ENCODE measurements at regions not wholly inside any gene's neighbourhood (a gene's known extent, or its start where the extent isn't known, plus 50 kb on each side); places are given as distances from the start of the nearest gene placed in this dataset.

DNA sequence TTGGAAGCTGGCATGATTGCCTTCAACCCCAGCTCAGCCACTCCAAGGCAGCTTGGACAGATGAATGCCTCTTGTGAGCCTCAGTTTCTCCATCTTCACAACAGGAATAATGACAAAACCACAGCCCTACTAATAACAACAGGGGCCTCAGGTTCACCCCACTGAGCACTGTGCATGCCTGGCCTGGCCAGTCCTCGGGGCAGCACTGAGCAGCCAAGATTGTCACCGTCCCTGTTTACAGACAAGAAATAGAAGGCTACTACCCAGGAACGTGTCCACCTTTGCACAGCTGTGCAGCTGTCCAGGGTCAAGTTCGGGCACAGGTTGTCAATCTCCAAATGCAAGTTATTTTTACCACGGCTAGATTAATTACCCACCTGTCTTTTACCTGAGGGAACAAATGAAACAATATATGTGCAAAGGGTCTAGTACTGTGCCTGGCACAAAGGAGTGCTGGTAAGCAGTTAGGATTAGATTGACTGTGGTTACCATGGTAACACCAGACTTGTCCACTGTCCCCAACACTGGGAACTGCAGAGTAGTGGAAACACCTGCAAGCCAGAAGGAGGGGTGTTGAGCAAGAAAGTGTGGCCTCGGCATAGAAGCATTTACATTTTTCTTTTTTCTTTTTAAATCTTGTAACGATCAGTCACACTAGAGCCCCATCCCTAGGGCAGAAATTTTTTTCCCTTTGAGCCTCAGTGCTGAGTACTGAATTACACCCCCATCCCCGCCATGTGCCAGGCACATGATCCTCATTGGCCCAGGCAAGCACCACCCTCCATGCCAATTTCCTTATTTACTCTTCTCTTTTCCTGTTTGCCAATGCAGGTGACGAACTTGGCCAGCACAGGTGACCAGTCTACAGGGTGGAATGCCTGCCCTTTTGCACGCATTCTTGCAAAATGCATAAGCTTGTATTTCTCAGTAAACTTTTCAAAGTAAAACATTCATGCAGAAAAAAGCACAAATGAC is 66.3 kb upstream of the SLC6A6 start:
- no peak for DNase-seq (ENCODE audit: low read depth in 4 of 4, low spot score in 1 of 4)

DNA sequence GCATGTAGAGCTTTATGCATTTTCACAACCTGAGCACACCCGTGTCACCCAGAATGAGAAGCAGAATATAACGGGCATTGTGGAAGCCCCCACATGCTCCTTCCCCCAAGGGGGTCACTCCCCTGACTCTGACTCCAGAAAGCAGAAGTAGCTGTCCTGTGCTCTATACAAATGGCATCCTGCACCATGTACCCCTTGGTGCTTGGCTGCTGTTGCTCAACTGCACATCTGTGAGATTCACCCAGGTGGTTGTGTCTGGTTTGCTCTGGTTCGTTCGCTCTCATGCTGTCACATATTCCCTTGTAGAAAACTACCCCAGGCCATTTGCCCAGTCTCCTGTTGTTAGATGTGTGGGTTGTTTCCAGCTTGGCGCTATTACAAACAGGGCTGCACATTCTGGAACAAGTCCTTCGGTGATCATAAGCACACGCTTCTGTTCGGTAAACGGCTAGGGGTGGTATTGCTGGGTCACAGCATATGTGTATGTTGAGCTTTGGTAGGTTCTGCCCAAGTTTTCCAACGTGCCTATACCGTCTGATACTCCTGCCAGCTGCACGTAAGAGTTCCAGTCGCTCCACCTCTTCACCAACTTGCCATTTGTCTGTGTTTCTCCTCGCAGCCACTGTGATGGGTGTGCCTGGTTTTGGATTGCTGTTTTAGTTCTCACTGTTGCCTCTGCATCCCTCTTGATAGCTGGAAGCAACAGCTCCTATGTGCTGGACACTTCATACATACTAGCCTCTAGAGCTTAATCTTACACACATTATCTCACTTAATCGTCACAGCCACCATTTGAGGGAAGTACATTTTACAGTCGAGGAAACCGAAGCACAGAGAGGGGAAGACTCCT is 65.4 kb upstream of the SLC6A6 start:
- no peak for DNase-seq (ENCODE audit: low read depth in 4 of 4, low spot score in 1 of 4)

DNA sequence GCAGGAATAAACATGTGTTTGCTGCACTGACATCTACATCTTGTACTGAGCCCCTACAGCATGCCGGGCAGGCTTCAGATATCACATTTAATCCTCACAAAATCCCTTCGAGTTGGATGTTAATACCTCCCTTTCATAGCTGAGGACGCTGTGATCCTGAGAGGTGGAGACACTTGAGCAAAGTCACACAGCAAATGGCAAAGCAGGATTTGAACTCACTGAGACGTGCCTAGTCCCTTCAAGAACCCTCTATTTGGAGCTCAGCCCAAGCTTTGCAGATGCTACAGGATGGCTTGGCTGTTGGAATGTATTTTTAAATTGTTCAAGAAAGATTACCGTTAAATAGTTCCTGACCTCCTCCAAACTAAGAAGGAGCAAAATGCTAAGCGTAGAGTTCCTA is 64.6 kb upstream of the SLC6A6 start:
- DNase-seq (ENCODE audit: low read depth in 4 of 4, low spot score in 1 of 4), result no peak

DNA sequence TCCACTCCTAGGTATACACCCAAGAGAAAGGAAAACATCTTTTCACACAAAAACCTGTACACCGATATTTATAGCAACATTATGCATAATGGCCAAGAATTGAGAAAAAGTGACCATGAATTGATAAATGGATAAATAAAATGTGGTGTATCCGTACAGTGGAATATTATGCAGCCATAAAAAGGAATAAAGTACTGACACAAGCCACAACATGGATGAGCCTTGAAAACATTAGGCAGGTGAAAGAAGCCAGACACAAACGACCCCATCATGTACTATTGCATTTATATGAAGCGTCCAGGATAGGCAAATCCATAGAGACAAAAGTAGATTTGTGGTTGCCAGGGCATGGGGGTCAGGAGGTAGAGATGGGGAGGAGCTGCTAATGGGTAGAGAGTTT is 64.2 kb upstream of the SLC6A6 start:
- no peak for DNase-seq (ENCODE audit: low read depth in 4 of 4, low spot score in 1 of 4)

DNA sequence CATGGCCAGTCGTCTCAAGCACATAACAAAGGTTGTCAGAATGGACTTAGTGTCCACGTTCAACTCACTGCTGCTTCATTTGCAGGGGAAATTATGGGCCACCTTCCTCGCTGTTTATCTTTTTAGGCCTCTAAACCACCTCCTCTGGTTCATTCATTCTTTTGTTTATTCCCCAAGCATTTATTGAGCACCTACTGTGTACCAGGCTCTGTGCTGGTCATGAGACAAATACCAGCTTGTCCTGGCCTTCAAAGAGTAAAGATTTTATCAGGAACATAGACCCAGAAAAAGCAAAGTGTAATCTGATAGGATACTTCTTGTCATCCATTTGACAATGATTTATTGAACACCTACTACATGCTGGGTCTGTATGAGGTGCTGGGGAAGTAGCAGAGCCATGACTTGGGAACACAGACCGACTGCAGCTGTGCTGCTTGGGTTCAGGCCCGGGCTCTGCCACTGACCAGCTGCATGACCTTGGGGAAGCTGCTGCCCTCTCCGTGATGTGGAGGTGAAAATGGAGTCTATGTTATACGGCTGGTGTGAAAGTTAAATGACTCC is 63.4 kb upstream of the SLC6A6 start:
- no peak for DNase-seq (ENCODE audit: low read depth in 4 of 4, low spot score in 1 of 4)

DNA sequence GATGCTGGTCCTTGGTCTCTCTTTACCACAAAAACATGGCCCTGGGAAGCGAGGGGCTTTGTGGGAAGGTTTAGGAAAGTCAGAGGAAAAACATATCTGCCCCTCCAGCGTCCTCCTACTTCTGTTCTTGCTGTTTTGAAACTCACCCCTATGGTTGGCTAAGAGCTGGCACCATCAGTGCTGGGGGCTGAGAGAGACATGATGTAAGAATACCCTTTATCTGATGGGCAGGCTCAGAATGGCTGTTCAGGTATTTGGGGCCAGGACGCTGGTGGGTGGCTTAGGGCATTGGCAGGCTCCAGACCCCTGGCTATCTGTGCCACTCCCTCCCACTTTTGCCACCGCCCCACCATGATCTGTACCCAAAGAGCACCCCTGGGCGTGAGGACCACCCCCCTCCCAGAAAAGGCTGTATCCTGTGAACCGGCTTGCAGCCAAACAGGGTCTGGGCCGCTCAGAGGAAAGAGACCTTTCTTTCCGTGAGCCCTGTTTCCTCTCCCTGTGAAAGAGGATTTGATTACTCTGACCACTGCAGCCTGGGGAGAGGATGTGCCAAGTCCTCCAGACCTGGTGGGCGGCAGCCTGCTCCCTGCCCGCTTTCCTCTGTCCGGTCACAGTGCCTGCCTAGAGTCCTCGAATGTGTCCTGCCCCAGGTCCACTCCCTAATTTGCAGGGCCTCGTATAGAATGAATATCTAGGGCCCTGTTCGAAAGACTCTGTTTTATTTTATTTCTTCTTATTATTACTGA is 61.3 kb upstream of the SLC6A6 start:
- no peak for DNase-seq (ENCODE audit: low read depth in 4 of 4, low spot score in 1 of 4)

DNA sequence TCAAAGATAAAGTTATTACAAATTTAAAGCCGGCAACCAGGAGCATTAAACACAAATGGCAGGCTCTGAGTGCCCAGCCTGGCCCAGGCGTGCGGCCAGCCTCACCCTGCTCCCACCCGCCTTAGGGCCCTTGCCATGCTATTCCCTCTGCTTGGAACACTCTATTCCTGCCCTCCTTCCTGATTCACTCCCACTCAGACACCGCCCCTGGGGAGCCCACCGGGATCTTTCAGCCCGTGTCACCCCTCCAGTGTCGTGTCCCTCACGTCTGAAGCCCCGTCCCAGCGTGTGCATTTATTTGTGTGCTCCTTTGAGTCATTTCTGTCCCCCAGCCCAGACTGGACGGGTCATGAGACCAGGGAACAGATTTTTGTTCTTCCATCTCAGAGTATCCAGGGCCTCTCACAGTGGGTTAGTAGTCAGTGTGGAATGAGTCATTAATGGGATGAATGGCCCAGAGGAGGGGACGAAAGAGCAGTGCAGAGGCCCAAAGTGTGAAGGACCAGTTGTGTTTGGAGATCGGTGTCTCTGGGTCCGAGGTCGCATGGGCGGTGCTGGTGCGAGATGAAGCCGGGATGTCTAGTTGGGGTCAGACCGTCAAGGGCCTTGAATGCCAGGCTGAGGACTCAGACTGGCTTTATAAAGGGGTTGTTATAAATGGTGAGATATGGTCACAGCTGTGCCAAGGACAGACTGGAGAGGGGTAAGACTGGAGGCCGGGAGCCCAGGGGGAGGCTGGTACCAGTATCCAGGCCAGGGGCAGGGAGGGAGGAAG is 58.9 kb upstream of the SLC6A6 start:
- no peak for DNase-seq (ENCODE audit: low read depth in 4 of 4, low spot score in 1 of 4)

DNA sequence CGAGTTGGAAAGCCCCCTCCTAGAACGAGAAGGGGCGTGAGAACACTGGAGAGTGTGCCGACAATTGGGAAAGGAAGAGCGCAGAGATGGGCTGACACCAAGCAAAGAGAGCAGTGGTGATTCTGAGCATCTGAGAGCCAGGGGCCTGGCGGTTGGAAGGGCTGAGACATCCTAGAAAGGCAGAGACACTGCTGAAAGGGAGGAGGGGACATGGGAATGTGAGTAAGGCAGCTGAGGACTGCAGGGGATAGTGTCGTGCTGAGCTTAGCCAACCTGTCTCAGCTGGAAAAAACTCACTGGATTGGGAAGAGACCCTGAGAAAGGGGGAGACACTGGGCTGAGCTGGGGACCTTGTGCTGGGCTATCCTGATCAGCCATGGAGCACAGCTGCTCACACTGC is 58.1 kb upstream of the SLC6A6 start:
- DNase-seq (ENCODE audit: low read depth in 4 of 4, low spot score in 1 of 4), result no peak

DNA sequence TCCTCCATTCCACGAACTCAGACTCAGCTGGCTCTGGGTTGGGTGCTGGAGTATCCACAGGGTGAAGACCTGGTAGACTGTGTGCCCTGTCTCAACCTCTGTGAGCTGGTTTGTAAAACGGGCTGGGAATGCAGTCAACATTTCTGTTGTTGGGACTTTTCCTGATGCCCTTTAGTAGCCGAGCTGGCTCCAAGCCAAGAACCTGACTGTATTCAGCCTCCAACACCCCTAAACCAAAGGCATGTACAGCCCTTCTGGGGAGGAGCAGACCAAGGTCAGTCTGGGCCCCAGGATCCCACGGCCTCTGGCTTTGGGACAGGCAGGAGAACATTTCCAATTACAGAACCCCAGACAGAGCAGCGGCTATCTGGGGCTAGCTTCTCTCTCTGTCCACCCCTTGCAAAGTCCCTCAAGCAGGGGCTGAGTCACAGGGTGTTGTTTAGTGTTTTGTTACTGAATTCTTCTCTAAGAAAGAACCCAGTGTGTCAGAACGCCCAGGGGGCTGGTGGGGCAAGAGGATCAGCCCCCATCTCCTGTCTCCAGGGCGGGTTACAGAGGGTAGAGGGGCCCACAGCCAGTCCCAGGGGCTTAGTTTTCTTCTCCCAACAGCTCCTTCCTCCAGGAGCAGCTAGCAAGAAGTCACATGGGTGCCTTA is 56.8 kb upstream of the SLC6A6 start:
- DNase-seq (ENCODE audit: low read depth in 4 of 4, low spot score in 1 of 4), result no peak

DNA sequence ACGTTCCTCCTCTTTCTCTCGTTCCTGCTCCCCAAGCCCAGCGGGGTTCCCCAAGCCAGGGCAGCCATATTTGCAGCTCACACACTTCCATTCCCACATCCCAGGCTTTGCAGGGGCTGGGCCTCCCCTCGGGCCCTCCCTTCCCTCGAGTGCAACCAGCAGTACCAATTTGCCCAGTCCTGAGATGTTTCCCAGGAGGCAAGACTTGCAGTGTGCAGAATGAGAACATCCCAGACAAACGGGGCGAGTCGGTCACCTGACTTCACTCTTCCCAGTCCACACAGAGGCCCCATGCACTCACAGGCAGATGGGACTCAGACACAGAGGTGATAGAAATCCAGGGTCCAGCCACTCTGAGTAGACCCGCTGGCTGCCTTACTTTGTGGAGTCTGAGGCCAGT is 56.2 kb upstream of the SLC6A6 start:
- no peak for DNase-seq (ENCODE audit: low read depth in 4 of 4, low spot score in 1 of 4)

DNA sequence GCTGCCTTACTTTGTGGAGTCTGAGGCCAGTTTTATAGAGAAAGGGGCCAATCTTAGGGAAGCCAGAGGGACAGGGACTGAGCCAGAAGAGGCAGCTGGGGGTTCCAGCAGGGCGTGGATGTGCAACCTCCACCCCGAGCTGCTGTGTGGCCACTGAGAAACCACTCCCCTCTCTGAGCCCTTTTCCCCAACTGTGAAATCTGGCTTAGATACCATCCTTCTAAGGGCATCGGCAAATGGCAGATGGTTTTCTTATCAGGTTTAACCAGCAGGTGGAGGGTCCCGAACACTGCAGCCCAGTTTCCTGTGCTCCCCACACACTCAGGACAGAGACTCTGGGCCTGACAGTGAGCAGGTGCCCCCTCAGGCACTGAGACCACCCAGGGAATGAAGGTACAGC is 55.8 kb upstream of the SLC6A6 start:
- DNase-seq (ENCODE audit: low read depth in 4 of 4, low spot score in 1 of 4), result no peak

DNA sequence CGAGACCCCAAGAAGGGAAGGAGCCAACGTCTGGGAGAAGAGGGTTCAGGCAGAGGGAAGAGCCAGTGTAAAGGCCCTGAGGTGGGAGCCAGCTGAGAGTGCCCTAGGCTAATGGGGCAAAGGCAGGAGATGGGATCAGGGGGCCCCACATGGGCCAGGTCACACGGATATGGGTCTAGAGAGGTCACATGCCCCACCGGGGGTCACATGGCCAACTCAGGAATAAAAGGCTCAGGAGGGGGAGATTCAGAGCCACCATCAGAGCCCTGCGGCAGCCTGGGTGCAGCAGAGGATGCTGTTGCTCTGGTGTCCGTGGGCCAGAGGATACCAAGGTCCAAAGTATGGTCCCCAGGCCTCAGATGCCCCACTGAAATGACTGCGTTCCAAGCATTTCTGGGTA is 55.3 kb upstream of the SLC6A6 start:
- DNase-seq (ENCODE audit: low read depth in 4 of 4, low spot score in 1 of 4), result no peak

DNA sequence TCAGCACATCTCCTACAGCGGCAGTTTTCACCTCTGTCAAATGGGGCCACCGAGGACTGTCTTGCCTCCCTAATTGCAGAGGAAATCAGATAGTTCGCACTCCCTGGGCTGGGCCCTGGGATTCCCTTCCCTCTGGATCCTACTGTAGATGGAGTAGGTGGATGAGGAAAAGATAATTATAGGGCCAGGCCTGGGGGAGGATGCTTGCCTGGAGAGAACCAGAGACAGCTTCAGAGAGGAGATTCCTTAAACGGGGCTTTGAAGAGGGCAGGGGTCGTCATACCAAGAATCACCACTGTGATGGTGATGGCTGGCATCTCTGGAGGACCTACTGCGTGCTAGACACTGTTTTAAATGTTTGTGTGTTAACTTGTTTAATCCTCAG is 50.8 kb upstream of the SLC6A6 start:
- DNase-seq (ENCODE audit: low read depth in 4 of 4, low spot score in 1 of 4), result no peak

DNA sequence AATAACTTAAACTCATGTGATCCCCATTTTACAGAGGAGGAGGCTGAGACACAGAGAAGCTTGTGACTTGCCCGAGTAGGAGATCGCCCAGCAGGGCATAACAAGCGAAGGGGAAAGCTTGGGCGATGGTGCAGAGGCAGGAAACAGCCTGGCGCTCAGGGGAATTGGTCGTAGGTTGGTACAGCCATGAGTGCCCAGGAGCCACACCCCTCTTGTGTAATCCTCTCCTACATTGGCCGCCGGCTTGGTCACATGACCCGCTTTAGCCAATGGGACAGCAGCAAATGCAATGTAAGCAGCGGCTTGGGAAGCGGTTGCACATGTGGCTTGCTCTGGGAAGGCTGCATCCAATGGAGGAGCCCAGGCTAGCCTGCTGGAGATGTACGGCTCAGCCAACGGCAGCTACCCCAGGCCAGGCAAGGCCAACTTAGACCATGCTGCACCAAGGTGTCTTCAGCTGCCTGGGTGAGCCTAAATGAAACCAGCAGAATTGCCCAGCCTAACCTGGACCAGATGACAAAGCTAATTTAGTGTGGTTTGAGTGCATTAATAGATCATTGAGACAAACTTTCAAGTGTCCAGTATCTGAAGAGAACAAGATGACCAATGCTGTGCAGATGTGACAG is 50.3 kb upstream of the SLC6A6 start:
- no peak for DNase-seq (ENCODE audit: low read depth in 4 of 4, low spot score in 1 of 4)

Data from stimulated activated CD4-positive, alpha-beta T cell treated with anti-CD3 and anti-CD28 coated beads, Interleukin-1b, Interleukin-23, amount 100 ng/mL, for 24 hours (primary cell).